HG02571 (cell line): ENCODE measurements at regions not wholly inside any gene's neighbourhood (a gene's known extent, or its start where the extent isn't known, plus 50 kb on each side); places are given as distances from the start of the nearest gene placed in this dataset.

Experiments
- ATAC-seq: cut with Tn5 transposase; IDR thresholded peaks from one replicate; pipeline ENCODE4 v1.9.1; 2021; ENCODE audit warnings: mild to moderate bottlenecking, moderate library complexity; ENCODE audit not compliant: unreplicated experiment

- no peak for ATAC-seq
These were observed 400.0 kb upstream of the ADAMTS16 start for GRCh38 chr5:4740156-4740555.

GRCh38 chr5:4758550-4758949, 381.6 kb upstream of the ADAMTS16 start:
- ATAC-seq, result no peak

- no peak for ATAC-seq
These were observed 381.1 kb upstream of the ADAMTS16 start for GRCh38 chr5:4758996-4759395.

- no peak for ATAC-seq
These were observed 377.8 kb upstream of the ADAMTS16 start for GRCh38 chr5:4762316-4762715.

GRCh38 chr5:4765411-4765810, 374.7 kb upstream of the ADAMTS16 start:
- no peak for ATAC-seq

GRCh38 chr5:4766101-4766500, 374.0 kb upstream of the ADAMTS16 start:
- no peak for ATAC-seq

GRCh38 chr5:4772591-4772990, 367.5 kb upstream of the ADAMTS16 start:
- no peak for ATAC-seq

- no peak for ATAC-seq
These were observed 366.3 kb upstream of the ADAMTS16 start for GRCh38 chr5:4773827-4774317.

GRCh38 chr5:4777435-4777834, 362.7 kb upstream of the ADAMTS16 start:
- ATAC-seq, result no peak

GRCh38 chr5:4780633-4781032, 359.5 kb upstream of the ADAMTS16 start:
- no peak for ATAC-seq

GRCh38 chr5:4781299-4781698, 358.8 kb upstream of the ADAMTS16 start:
- ATAC-seq, result no peak

- ATAC-seq, result no peak
These were observed 354.2 kb upstream of the ADAMTS16 start for GRCh38 chr5:4785971-4786370.

GRCh38 chr5:4797445-4797844, 342.7 kb upstream of the ADAMTS16 start:
- no peak for ATAC-seq

- no peak for ATAC-seq
These were observed 338.1 kb upstream of the ADAMTS16 start for GRCh38 chr5:4802044-4802443.

- ATAC-seq, result no peak
These were observed 335.3 kb upstream of the ADAMTS16 start for GRCh38 chr5:4804691-4805360.

GRCh38 chr5:4815002-4815401, 325.1 kb upstream of the ADAMTS16 start:
- no peak for ATAC-seq

GRCh38 chr5:4817767-4818166, 322.4 kb upstream of the ADAMTS16 start:
- no peak for ATAC-seq

- ATAC-seq, result no peak
These were observed 308.8 kb upstream of the ADAMTS16 start for GRCh38 chr5:4831325-4831724.

GRCh38 chr5:4832471-4832870, 307.7 kb upstream of the ADAMTS16 start:
- no peak for ATAC-seq

GRCh38 chr5:4833104-4833738, 306.9 kb upstream of the ADAMTS16 start:
- ATAC-seq, result no peak

GRCh38 chr5:4837489-4838058, 302.6 kb upstream of the ADAMTS16 start:
- no peak for ATAC-seq

GRCh38 chr5:4845221-4845620, 294.9 kb upstream of the ADAMTS16 start:
- ATAC-seq, result no peak
